ENCODE measurements at regions not wholly inside any gene's neighbourhood (a gene's known extent, or its start where the extent isn't known, plus 50 kb on each side); places are given as distances from the start of the nearest gene placed in this dataset.

- TF ChIP-seq CTCF (IDR thresholded peaks at IDR 0.05): no peak
- no peak for TF ChIP-seq POLR2A (IDR thresholded peaks at IDR 0.05)
Observed at GRCh38 chr2:552906-553305, 124.3 kb downstream of the TMEM18 start.

Measured in vagina (tissue), 2 donors.